Endothelial cell of umbilical vein (primary cell): ENCODE measurements at regions not wholly inside any gene's neighbourhood (a gene's known extent, or its start where the extent isn't known, plus 50 kb on each side); places are given as distances from the start of the nearest gene placed in this dataset.

ENCODE experiments used
- BruUV-seq: library from RNA; stranded (reverse); fragments of 400-500 nt; replicated peaks from 2 replicates; lab custom pipeline; 2021; lab: Mats Ljungman, UMichigan
- CTCF ChIA-PET: fragments of 300-600, 350-600 bp; sonication (Branson Sonifier 250); formaldehyde crosslinking; loops from one replicate; lab custom pipeline; 2021; ENCODE audit warnings: antibody characterized with exemption, inconsistent platforms; lab: Charles Lee
- POLR2A ChIA-PET: fragments of 300-600, 350-600 bp; sonication (Branson Sonifier 250); formaldehyde crosslinking; loops from one replicate; lab custom pipeline; 2021; ENCODE audit warnings: antibody characterized with exemption, inconsistent platforms; lab: Charles Lee
- DNase-seq: peaks from one replicate; pipeline ENCODE4 v3.0.0-alpha.2; 2011; ENCODE audit warnings: low read depth, low spot score
- FAIRE-seq: peaks from 2 replicates; lab custom pipeline; 2011; peaks lifted over from hg19 to GRCh38; lab: Jason Lieb, UNC
- H2AFZ ChIP-seq: 2 replicates; pipeline ENCODE4 v1.6.0; 2012; ENCODE audit warnings: low read depth, low read length, control low read depth, inconsistent platforms
- H3K27ac ChIP-seq: 2 replicates; pipeline ENCODE4 v1.5.1; 2011; ENCODE audit warnings: low read depth, mild to moderate bottlenecking, control low read depth, low read length, moderate library complexity; ENCODE audit not compliant: insufficient read depth
- H3K27me3 ChIP-seq, 2 experiments: 2 replicates each; pipeline versions ENCODE4 v1.6.0 to v1.6.1; 2011; ENCODE audit warnings: low read length in 2 of 2, mixed read lengths in 1 of 2; ENCODE audit not compliant: control insufficient read depth in 2 of 2, insufficient read depth in 2 of 2
- H3K36me3 ChIP-seq, 2 experiments: 2 replicates in 1 of 2; 3 replicates in 1 of 2; pipeline ENCODE4 v1.5.1; 2011; ENCODE audit warnings: low read length in 2 of 2, mild to moderate bottlenecking in 1 of 2, moderate library complexity in 1 of 2; ENCODE audit not compliant: control insufficient read depth in 2 of 2, insufficient read depth in 2 of 2; ENCODE audit errors: extremely low read depth in 1 of 2
- H3K4me1 ChIP-seq: 3 replicates; pipeline ENCODE4 v1.5.1; 2011; ENCODE audit warnings: mild to moderate bottlenecking, low read length; ENCODE audit not compliant: control insufficient read depth, insufficient read depth; ENCODE audit errors: extremely low read depth
- H3K4me2 ChIP-seq: 2 replicates; pipeline ENCODE4 v1.6.1; 2011; ENCODE audit warnings: low read length, control low read depth, mixed read lengths; ENCODE audit not compliant: insufficient read depth
- H3K4me3 ChIP-seq, 3 experiments: fragments of 200-600 bp in 1 of 3; sonication (generic), shearing (Covaris generic) in 1 of 3; replicated peaks in 1 of 3; 2 replicates each; pipeline ENCODE4 v1.5.1; 2011 to 2016; ENCODE audit warnings: control low read depth in 3 of 3, low read length in 3 of 3, mild to moderate bottlenecking in 2 of 3, inconsistent platforms in 1 of 3, low read depth in 1 of 3, moderate library complexity in 1 of 3; ENCODE audit not compliant: insufficient read depth in 1 of 3
- H3K79me2 ChIP-seq: 2 replicates; pipeline ENCODE4 v1.6.0; 2012; ENCODE audit warnings: low read length, inconsistent platforms; ENCODE audit not compliant: control insufficient read depth, insufficient read depth
- H3K9ac ChIP-seq: replicated peaks from 2 replicates; pipeline ENCODE3; 2011; ENCODE audit warnings: low read length, control low read depth; ENCODE audit not compliant: insufficient read depth; ENCODE audit errors: extremely low read depth
- H3K9me1 ChIP-seq: replicated peaks from 3 replicates; pipeline ENCODE4 v1.6.0; 2011; ENCODE audit warnings: mild to moderate bottlenecking, low read length; ENCODE audit not compliant: control insufficient read depth, insufficient read depth; ENCODE audit errors: extremely low read depth
- H3K9me3 ChIP-seq: replicated peaks from 2 replicates; pipeline ENCODE4 v1.5.1; 2012; ENCODE audit warnings: low read length, inconsistent platforms; ENCODE audit not compliant: control insufficient read depth, insufficient read depth
- H4K20me1 ChIP-seq: replicated peaks from 2 replicates; pipeline ENCODE3; 2011; ENCODE audit warnings: mild to moderate bottlenecking, low read length; ENCODE audit not compliant: control insufficient read depth, insufficient read depth; ENCODE audit errors: extremely low read depth
- EZH2 ChIP-seq: IDR thresholded peaks from 2 replicates; pipeline ENCODE4 v1.6.1; 2012; ENCODE audit warnings: borderline replicate concordance, low read depth, mild to moderate bottlenecking, moderate library complexity, low read length, inconsistent platforms; ENCODE audit not compliant: severe bottlenecking
- FOS ChIP-seq: IDR thresholded peaks from 2 replicates; pipeline ENCODE4 v1.6.1; 2011; ENCODE audit warnings: mild to moderate bottlenecking, low read length, moderate library complexity, borderline replicate concordance; ENCODE audit not compliant: insufficient read depth
- GATA2 ChIP-seq: IDR thresholded peaks from 2 replicates; pipeline ENCODE4 v1.7.0; 2011; ENCODE audit warnings: low read depth, mild to moderate bottlenecking, moderate library complexity, mixed read lengths, low read length; ENCODE audit not compliant: insufficient read length, insufficient read depth
- JUN ChIP-seq: IDR thresholded peaks from 2 replicates; pipeline ENCODE4 v1.6.1; 2011; ENCODE audit warnings: borderline replicate concordance, low read depth; ENCODE audit not compliant: insufficient read length, insufficient read depth
- MAX ChIP-seq: IDR thresholded peaks from 2 replicates; pipeline ENCODE4 v1.6.1; 2011; ENCODE audit not compliant: insufficient read depth, insufficient read length
- MYC ChIP-seq: IDR thresholded peaks from one replicate; pipeline ENCODE4 v1.6.1; 2011; ENCODE audit warnings: mild to moderate bottlenecking, low read depth, low read length
- POLR2A ChIP-seq: IDR thresholded peaks from 2 replicates; pipeline ENCODE4 v1.6.1; 2012; ENCODE audit warnings: low read depth, mild to moderate bottlenecking, control low read depth, low read length
- POLR2AphosphoS5 ChIP-seq: IDR thresholded peaks from 2 replicates; pipeline ENCODE4 v1.6.1; 2012; ENCODE audit warnings: low read depth, mild to moderate bottlenecking, control low read depth, low read length, moderate library complexity; ENCODE audit not compliant: insufficient read depth
- dilution Hi-C: fragments of 300-500 bp; cut with MboI; formaldehyde crosslinking; loops from one replicate; pipeline ENCODE4 v1.15.0; 2019; ENCODE audit warnings: low sequenced_read_pairs; ENCODE audit not compliant: extremely low pct_ligation_motif_present
- intact Hi-C: fragments of 100-400 bp; cut with micrococcal nuclease; formaldehyde crosslinking; loops from one replicate; pipeline ENCODE4 v1.10.0; 2022
- TF ChIP-seq, protein P1 (sequence below), 2 donors: IDR thresholded peaks; 1 replicate in 1 of 2; 2 replicates in 1 of 2; pipeline ENCODE4 v1.5.1; 2011; ENCODE audit warnings: low read length in 2 of 2, mild to moderate bottlenecking in 2 of 2, moderate library complexity in 2 of 2, control low read depth in 1 of 2, inconsistent platforms in 1 of 2, low read depth in 1 of 2; ENCODE audit not compliant: insufficient read depth in 1 of 2; ENCODE audit errors: extremely low read depth in 1 of 2

GRCh38 chr7:84446991-84447480, 252.4 kb upstream of the SEMA3A start:
- Histone ChIP-seq H3K9me3 (no peaks in the 10 kb centered on the region), H3K4me1 (no peaks in the 10 kb centered on the region), H3K9me1 (no peaks in the 10 kb centered on the region), H2AFZ (no peak overlapping the region), H4K20me1 (no peaks in the 10 kb centered on the region), H3K4me2 (no peak overlapping the region), H3K36me3 (no peaks in the 10 kb centered on the region), H3K27ac (no peak overlapping the region), H3K9ac (no peak overlapping the region), H3K4me3 (no peak overlapping the region), H3K27me3 (no peaks in the 10 kb centered on the region), H3K79me2 (no peaks in the 10 kb centered on the region)
- CTCF ChIA-PET, result interaction anchor here (1.0 kb wide), 1 partner anchor 252 kb away, joined by 3 read pairs; the partner anchor contains the start of gene SEMA3A
- POLR2A ChIA-PET, result no interaction called here
- DNase-seq, result no peak
- TF ChIP-seq MYC, result no peak
- no peak for TF ChIP-seq JUN
- TF ChIP-seq POLR2AphosphoS5, result no peak
- TF ChIP-seq, protein P1, sequence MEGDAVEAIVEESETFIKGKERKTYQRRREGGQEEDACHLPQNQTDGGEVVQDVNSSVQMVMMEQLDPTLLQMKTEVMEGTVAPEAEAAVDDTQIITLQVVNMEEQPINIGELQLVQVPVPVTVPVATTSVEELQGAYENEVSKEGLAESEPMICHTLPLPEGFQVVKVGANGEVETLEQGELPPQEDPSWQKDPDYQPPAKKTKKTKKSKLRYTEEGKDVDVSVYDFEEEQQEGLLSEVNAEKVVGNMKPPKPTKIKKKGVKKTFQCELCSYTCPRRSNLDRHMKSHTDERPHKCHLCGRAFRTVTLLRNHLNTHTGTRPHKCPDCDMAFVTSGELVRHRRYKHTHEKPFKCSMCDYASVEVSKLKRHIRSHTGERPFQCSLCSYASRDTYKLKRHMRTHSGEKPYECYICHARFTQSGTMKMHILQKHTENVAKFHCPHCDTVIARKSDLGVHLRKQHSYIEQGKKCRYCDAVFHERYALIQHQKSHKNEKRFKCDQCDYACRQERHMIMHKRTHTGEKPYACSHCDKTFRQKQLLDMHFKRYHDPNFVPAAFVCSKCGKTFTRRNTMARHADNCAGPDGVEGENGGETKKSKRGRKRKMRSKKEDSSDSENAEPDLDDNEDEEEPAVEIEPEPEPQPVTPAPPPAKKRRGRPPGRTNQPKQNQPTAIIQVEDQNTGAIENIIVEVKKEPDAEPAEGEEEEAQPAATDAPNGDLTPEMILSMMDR (IDR thresholded peaks at IDR 0.05; ENCODE audit: extremely low read depth in 1 of 2, insufficient read depth in 1 of 2, low read depth in 1 of 2, low read length in 2 of 2), result no peak
- TF ChIP-seq EZH2, result no peak
- TF ChIP-seq MAX, result no peak
- TF ChIP-seq POLR2A, result no peak
- no peak for TF ChIP-seq FOS
- TF ChIP-seq GATA2, result no peak
- no peak for FAIRE-seq
- intact Hi-C loops, result no loop called here
- dilution Hi-C loops, result no loop called here
- no TSS peak for BruUV-seq
